ENCODE measurements at regions not wholly inside any gene's neighbourhood (a gene's known extent, or its start where the extent isn't known, plus 50 kb on each side); places are given as distances from the start of the nearest gene placed in this dataset.

DNA sequence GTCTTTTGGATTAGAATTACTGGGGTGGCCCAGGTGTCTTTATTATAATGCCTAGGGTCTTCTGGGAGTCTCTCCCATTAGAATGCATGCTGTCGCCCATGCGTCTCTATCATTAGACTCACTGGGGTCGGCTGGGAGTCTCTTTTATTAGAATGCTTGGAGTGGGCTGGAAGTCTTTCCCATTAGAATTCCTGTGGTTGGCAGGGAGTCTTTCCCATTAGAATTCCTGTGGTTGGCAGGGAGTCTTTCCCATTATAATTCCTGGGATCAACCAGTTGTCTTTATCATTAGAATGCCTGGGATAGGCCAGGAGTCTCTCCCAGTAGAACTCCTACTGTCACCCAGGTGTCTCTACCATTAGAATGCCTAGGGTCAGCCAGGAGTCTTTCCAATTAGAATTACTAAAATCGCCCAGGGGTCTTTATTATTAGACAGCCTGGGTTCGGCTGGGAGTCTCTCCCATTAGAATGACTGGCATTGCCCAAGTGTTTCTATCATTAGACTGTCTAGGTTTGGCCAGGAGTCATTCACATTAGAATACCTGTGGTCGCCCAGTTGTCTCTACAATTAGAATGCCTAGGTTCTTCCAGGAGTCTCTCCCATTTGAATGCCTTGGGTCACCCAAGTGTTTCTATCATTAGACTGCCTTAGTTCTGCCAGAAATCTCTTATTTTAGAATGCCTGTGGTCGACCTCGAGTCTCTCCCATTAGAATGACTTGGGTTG is 1558.5 kb downstream of the UQCRFS1 start:
- peaks cover 0 to 2% (median 0%) of the 10 kb centered on the region in 3 donors for H3K27me3 Mint-ChIP-seq (ENCODE audit: low read depth in 3 of 3)
- no peak overlapping the region for H3K4me3 Mint-ChIP-seq
- H3K36me3 Mint-ChIP-seq = peaks cover 0 to 3% (median 0%) of the 10 kb centered on the region in 3 donors
- DNase-seq = no peak
- H3K9me3 Mint-ChIP-seq = peaks cover 30 to 85% (median 59%) of the 10 kb centered on the region in 6 donors
- H3K4me1 Mint-ChIP-seq = no peaks in the 10 kb centered on the region
- no peak overlapping the region for H3K27ac Mint-ChIP-seq

DNA sequence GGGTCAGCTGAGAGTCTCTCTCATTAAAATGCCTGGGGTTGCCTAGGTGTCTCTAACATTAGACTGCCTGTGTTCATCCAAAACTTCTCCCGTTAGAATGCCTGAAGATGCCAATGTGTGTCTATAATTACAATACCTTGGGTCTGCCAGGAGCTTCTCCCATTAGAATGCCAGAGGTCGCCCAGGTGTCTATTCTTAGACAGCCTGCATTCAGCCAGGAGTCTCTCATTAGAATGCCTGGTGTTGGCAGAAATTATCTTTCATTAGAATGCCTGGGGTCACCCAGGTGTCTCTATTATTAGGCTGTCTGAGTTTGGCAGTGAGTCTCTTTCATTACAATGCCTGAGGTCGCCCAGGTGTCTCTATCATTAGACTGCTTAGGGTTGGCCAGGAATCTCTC is 1560.2 kb downstream of the UQCRFS1 start:
- Mint-ChIP-seq H3K36me3 (peaks cover 0 to 4% (median 3%) of the 10 kb centered on the region in 3 donors), H3K4me3 (no peak overlapping the region), H3K27me3 (ENCODE audit: low read depth in 3 of 3) (peaks cover 0 to 2% (median 0%) of the 10 kb centered on the region in 3 donors), H3K4me1 (no peaks in the 10 kb centered on the region), H3K9me3 (peaks cover 29 to 80% (median 58%) of the 10 kb centered on the region in 6 donors), H3K27ac (no peak overlapping the region)
- DNase-seq = no peak

- no peak for DNase-seq
- Mint-ChIP-seq H3K27me3 (ENCODE audit: low read depth in 3 of 3) (peaks cover 0 to 2% (median 0%) of the 10 kb centered on the region in 3 donors), H3K4me1 (no peaks in the 10 kb centered on the region), H3K4me3 (no peak overlapping the region), H3K36me3 (peaks cover 0 to 4% (median 3%) of the 10 kb centered on the region in 3 donors), H3K9me3 (peaks cover 24 to 78% (median 56%) of the 10 kb centered on the region in 6 donors), H3K27ac (no peak overlapping the region)
These were observed 1560.7 kb downstream of the UQCRFS1 start for GRCh38 chr19:27652281-27652680.

DNA sequence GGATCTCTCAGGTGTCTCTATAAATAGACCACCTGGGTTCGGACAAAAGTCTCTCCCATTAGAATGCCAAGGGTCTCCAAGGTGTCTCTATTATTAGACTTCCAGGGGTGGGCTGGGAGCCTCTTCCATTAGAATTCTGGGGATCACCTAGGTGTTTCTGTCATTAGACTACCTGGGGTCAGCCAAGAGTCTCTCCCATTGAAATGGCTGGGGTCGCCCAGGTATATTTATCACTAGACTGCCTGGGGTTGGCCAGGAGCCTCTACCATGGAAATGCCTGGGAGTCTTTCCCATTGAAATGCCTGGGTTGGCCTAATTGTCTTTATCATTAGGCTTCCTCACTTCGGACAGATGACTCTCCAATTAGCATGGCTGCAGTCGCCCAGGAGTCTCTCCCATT is 1565.5 kb downstream of the UQCRFS1 start:
- no peak overlapping the region for H3K4me3 Mint-ChIP-seq
- H3K36me3 Mint-ChIP-seq = peaks cover 0 to 4% (median 0%) of the 10 kb centered on the region in 3 donors
- no peaks in the 10 kb centered on the region for H3K27me3 Mint-ChIP-seq (ENCODE audit: low read depth in 3 of 3)
- no peak for DNase-seq
- no peak overlapping the region for H3K27ac Mint-ChIP-seq
- H3K4me1 Mint-ChIP-seq = no peaks in the 10 kb centered on the region
- peaks cover 7 to 56% (median 39%) of the 10 kb centered on the region in 6 donors for H3K9me3 Mint-ChIP-seq

DNA sequence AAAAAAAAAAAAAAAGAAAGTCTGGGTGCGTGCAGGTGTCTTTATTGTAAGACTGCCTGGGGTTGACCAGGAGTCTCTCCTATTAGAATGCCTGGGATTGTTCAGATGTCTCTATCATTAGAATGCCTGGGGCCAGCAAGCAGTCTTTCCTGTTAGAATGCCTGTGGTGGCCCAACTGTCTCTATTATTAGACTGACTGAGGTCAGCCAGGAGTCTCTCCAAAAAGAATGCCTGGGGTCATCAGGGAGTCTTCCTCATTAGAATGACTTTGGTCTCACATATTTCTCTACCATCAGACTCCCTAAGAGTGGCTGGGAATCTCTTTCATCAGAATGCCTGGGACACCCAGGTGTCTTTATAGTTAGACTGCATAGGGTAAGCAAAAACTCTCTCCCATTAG is 1577.5 kb downstream of the UQCRFS1 start:
- DNase-seq = no peak
- H3K9me3 Mint-ChIP-seq = peaks cover 31 to 61% (median 48%) of the 10 kb centered on the region in 6 donors
- H3K36me3 Mint-ChIP-seq = no peaks in the 10 kb centered on the region
- no peak overlapping the region for H3K4me3 Mint-ChIP-seq
- no peaks in the 10 kb centered on the region for H3K27me3 Mint-ChIP-seq (ENCODE audit: low read depth in 3 of 3)
- H3K4me1 Mint-ChIP-seq = no peaks in the 10 kb centered on the region
- no peak overlapping the region for H3K27ac Mint-ChIP-seq

- Mint-ChIP-seq H3K4me1 (no peaks in the 10 kb centered on the region), H3K9me3 (peaks cover 27 to 89% (median 81%) of the 10 kb centered on the region in 6 donors), H3K4me3 (no peak overlapping the region), H3K36me3 (peaks cover 0 to 17% (median 4%) of the 10 kb centered on the region in 3 donors), H3K27ac (no peak overlapping the region), H3K27me3 (ENCODE audit: low read depth in 3 of 3) (no peaks in the 10 kb centered on the region)
- DNase-seq = no peak
These were observed 1594.9 kb downstream of the UQCRFS1 start for GRCh38 chr19:27618006-27618405.

DNA sequence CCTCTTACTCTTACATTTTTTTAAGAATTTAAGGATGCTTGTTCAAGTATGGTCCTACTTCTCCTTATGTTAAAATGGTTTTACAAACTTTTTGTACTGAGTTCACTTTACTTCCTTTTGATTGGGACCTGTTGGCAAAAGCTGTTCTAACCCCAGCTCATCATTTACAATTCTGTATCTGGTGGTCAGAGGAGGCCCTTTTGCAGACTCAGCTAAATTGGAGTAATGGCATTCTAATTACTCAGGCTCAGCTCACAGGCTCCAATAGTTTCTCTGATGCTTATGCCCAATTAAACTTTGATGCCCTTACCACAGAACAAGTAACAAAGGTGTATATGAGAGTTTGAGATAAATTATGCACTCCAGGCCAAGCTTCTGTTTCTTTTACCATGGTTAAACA is 1632.0 kb downstream of the UQCRFS1 start:
- Mint-ChIP-seq H3K27me3 (ENCODE audit: low read depth in 3 of 3) (no peaks in the 10 kb centered on the region), H3K4me1 (no peaks in the 10 kb centered on the region), H3K36me3 (no peaks in the 10 kb centered on the region), H3K4me3 (no peak overlapping the region), H3K27ac (no peak overlapping the region), H3K9me3 (peaks cover 14 to 75% (median 56%) of the 10 kb centered on the region in 6 donors)
- DNase-seq = no peak

Measured in immature natural killer cell (primary cell).